ENCODE measurements at regions not wholly inside any gene's neighbourhood (a gene's known extent, or its start where the extent isn't known, plus 50 kb on each side); places are given as distances from the start of the nearest gene placed in this dataset.

DNA sequence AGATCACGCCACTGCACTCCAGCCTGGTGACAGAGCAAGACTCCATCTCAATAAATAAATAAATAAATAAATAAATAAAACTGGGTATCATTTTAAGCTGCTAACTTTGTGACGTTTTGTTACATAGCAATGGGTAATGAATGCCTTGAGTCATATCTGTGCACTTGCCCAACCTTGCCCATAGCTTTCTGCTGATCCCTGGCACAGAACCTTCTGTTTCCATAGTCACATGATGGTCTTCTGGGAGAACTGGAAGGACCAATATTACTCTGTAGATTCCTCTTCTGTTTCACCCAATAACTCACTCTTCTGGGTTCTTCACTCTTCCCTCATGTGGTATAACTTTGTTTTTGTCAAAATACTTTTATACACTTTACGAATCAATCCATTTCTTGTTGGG lies 140.8 kb downstream of the SCARB1 start:
- Mint-ChIP-seq H3K4me3 (no peak overlapping the region), H3K27ac (no peak overlapping the region), H3K27me3 (ENCODE audit: low read depth in 2 of 2) (peaks cover 13 to 18% of the 10 kb centered on the region in 2 donors), H3K36me3 (no peaks in the 10 kb centered on the region), H3K4me1 (peaks cover 0 to 18% of the 10 kb centered on the region in 2 donors), H3K9me3 (no peaks in the 10 kb centered on the region)
- 97% methylated on average over 2 of the region's 3 CpGs for WGBS (ENCODE audit: insufficient coverage)
- no peak for TF ChIP-seq CTCF (IDR thresholded peaks at IDR 0.05)
- Histone ChIP-seq H3K9me3 (ENCODE audit: control insufficient read depth, insufficient read depth, low read length) (no peaks in the 10 kb centered on the region), H3K4me3 (ENCODE audit: low read length) (no peak overlapping the region), H3K27me3 (ENCODE audit: control insufficient read depth, insufficient read depth, low read length) (peaks cover 2% of the 10 kb centered on the region), H3K27ac (ENCODE audit: low read length) (no peak overlapping the region), H3K36me3 (ENCODE audit: control insufficient read depth, insufficient read depth, low read length) (no peaks in the 10 kb centered on the region), H3K4me1 (ENCODE audit: control insufficient read depth, insufficient read depth, low read length) (peaks cover 4% of the 10 kb centered on the region)
- ATAC-seq (no peak), DNase-seq (no peak)
- intact Hi-C loops (cut with micrococcal nuclease), result no loop called here

DNA sequence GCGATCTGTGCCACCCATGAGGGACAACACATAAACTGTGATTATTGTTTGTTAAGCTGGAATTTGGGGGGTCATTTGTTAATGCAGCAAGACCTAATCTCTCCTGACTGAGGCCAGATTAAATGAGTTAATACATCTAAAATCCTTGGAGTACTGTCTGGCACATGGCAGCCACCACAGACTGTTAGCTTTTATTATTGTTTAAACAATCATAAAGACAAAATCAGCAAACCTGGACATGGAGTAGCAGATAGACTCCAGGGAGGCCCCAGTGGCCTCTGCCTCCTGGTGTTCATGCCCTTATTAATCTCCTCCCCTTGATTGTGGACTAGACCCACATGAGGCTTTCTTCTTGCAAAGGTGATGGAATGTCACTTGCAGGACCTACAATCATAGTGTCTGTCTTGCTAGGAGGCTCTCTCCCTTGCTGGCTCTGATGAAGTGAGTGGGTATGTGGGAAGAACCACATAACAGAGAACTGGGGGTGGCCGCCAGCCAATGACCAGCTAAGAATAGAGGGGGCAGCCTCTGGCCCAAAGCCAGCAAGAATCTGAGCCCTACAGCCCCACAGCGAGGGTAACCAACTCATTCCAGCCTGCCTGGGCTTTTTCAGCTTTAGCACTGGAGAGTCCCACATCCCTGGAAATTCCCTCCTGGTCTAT lies 142.0 kb downstream of the SCARB1 start:
- Mint-ChIP-seq H3K36me3 (no peaks in the 10 kb centered on the region), H3K9me3 (no peaks in the 10 kb centered on the region), H3K27me3 (ENCODE audit: low read depth in 2 of 2) (peaks cover 8 to 16% of the 10 kb centered on the region in 2 donors), H3K4me1 (peaks cover 0 to 18% of the 10 kb centered on the region in 2 donors), H3K4me3 (no peak overlapping the region), H3K27ac (peak overlapping the region in 1 of 2 donors; percentile 23)
- TF ChIP-seq CTCF (IDR thresholded peaks at IDR 0.05), result no peak
- H3K27me3 ChIP-seq (ENCODE audit: control insufficient read depth, insufficient read depth, low read length), result no peaks in the 10 kb centered on the region
- no peak for ATAC-seq
- intact Hi-C loops (cut with micrococcal nuclease), result no loop called here
- no peak for DNase-seq
- WGBS (ENCODE audit: insufficient coverage), result 77% methylated on average over 3 of the region's 3 CpGs
- peaks cover 4% of the 10 kb centered on the region for H3K4me1 ChIP-seq (ENCODE audit: control insufficient read depth, insufficient read depth, low read length)
- no peaks in the 10 kb centered on the region for H3K36me3 ChIP-seq (ENCODE audit: control insufficient read depth, insufficient read depth, low read length)
- no peak overlapping the region for H3K27ac ChIP-seq (ENCODE audit: low read length)
- H3K4me3 ChIP-seq (ENCODE audit: low read length), result no peak overlapping the region
- H3K9me3 ChIP-seq (ENCODE audit: control insufficient read depth, insufficient read depth, low read length), result no peaks in the 10 kb centered on the region

DNA sequence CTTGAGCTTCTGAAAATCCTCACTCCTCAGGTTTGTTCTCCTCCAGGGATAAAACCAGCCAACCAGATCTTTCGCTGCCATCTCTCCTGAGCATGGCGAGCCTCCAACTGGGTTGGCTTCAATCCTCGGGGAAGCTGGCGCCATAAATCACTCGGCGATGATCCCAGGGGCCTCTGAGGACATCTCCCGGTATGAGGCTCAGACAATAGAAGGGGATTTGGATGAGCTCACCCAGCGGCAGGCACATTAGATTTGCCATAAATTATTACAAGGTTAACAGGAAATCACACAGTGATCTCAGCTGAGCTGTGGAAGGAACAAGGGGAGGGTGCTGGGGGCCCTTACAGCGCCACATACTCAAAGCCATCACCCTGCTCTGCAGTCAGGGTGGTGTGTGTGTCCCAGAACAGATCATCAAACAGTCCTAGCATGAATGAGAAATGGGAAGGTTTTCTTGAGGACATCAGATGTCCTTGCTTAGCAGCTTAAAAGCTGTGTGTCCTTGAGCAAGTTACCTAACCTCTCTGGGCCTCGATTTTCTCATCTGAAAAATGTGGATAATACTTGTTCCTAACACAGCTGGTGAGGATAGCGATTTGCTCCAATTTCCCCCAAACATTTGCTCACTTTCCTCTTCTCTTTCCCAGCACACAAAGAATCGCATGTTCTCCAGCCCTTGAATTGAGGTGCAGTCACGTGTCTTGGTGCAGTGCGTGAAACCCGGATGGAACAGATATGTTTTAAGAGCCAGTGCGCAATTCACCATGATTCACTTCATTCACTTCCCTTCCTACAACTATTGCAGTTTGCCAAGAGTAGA lies 142.8 kb downstream of the SCARB1 start:
- H3K27me3 ChIP-seq (ENCODE audit: control insufficient read depth, insufficient read depth, low read length), result no peaks in the 10 kb centered on the region
- peaks cover 4% of the 10 kb centered on the region for H3K4me1 ChIP-seq (ENCODE audit: control insufficient read depth, insufficient read depth, low read length)
- no peaks in the 10 kb centered on the region for H3K36me3 ChIP-seq (ENCODE audit: control insufficient read depth, insufficient read depth, low read length)
- Mint-ChIP-seq H3K4me1 (peaks cover 0 to 18% of the 10 kb centered on the region in 2 donors), H3K27me3 (ENCODE audit: low read depth in 2 of 2) (peaks cover under 1 to 9% of the 10 kb centered on the region in 2 donors), H3K36me3 (no peaks in the 10 kb centered on the region), H3K4me3 (no peak overlapping the region), H3K27ac (peak overlapping the region in 1 of 2 donors; percentile 23), H3K9me3 (no peaks in the 10 kb centered on the region)
- WGBS (ENCODE audit: insufficient coverage), result 66% methylated on average over 16 of the region's 16 CpGs
- no peak for TF ChIP-seq CTCF (IDR thresholded peaks at IDR 0.05)
- H3K4me3 ChIP-seq (ENCODE audit: low read length), result no peak overlapping the region
- H3K9me3 ChIP-seq (ENCODE audit: control insufficient read depth, insufficient read depth, low read length), result no peaks in the 10 kb centered on the region
- intact Hi-C loops (cut with micrococcal nuclease), result no loop called here
- peak in 2 of 3 donors; percentile 38 to 45 for ATAC-seq
- DNase-seq, result no peak
- H3K27ac ChIP-seq (ENCODE audit: low read length), result no peak overlapping the region
